Nephron progenitor cell (in vitro differentiated cells): ENCODE measurements at regions not wholly inside any gene's neighbourhood (a gene's known extent, or its start where the extent isn't known, plus 50 kb on each side); places are given as distances from the start of the nearest gene placed in this dataset.

Experiments used
- DNase-seq: peaks from one replicate; pipeline ENCODE4 v3.0.0; 2021
- H3K27ac Mint-ChIP-seq: 2 replicates; pipeline ENCODE4 v1.8.0; 2021; ENCODE audit warnings: mild to moderate bottlenecking, moderate library complexity, mixed read lengths
- H3K27me3 Mint-ChIP-seq: 2 replicates; pipeline ENCODE4 v1.8.0; 2021; ENCODE audit warnings: mild to moderate bottlenecking, low read depth, mixed read lengths; ENCODE audit not compliant: poor library complexity
- H3K36me3 Mint-ChIP-seq: 2 replicates; pipeline ENCODE4 v1.8.0; 2021; ENCODE audit warnings: low read depth, mixed read lengths
- H3K4me1 Mint-ChIP-seq: 2 replicates; pipeline ENCODE4 v1.8.0; 2021; ENCODE audit warnings: mixed read lengths
- H3K4me3 Mint-ChIP-seq: 2 replicates; pipeline ENCODE4 v1.8.0; 2021; ENCODE audit warnings: mild to moderate bottlenecking, moderate library complexity, mixed read lengths
- H3K9me3 Mint-ChIP-seq: 2 replicates; pipeline ENCODE4 v1.8.0; 2021; ENCODE audit warnings: mild to moderate bottlenecking, moderate library complexity, mixed read lengths
- CTCF ChIP-seq: fragments of 200-600 bp; sonication (generic); IDR thresholded peaks from 2 replicates; pipeline ENCODE4 v1.5.0; 2021; ENCODE audit warnings: antibody characterized with exemption

- H3K36me3 Mint-ChIP-seq: no peaks in the 10 kb centered on the region
- no peak overlapping the region for H3K4me3 Mint-ChIP-seq
- no peak overlapping the region for H3K27ac Mint-ChIP-seq
- no peak for TF ChIP-seq CTCF
- no peak for DNase-seq
- peaks cover 18% of the 10 kb centered on the region for H3K27me3 Mint-ChIP-seq
- H3K9me3 Mint-ChIP-seq: peaks cover 4% of the 10 kb centered on the region
- peaks cover 32% of the 10 kb centered on the region for H3K4me1 Mint-ChIP-seq
Measured at GRCh38 chr1:226816576-226816975, 53.8 kb upstream of the PSEN2 start.

GRCh38 chr1:226814751-226815537 is 55.5 kb upstream of the PSEN2 start:
- Mint-ChIP-seq H3K36me3 (no peaks in the 10 kb centered on the region), H3K4me3 (no peak overlapping the region), H3K27ac (peak overlapping the region; percentile 92), H3K4me1 (peaks cover 23% of the 10 kb centered on the region), H3K27me3 (peaks cover 18% of the 10 kb centered on the region), H3K9me3 (peaks cover 4% of the 10 kb centered on the region)
- DNase-seq: no peak
- no peak for TF ChIP-seq CTCF

- Mint-ChIP-seq H3K27ac (no peak overlapping the region), H3K4me1 (peaks cover 21% of the 10 kb centered on the region), H3K9me3 (peaks cover 4% of the 10 kb centered on the region), H3K4me3 (no peak overlapping the region), H3K36me3 (no peaks in the 10 kb centered on the region), H3K27me3 (peaks cover 20% of the 10 kb centered on the region)
- DNase-seq: no peak
- no peak for TF ChIP-seq CTCF
Measured at GRCh38 chr1:226813671-226814591, 56.5 kb upstream of the PSEN2 start.

- no peak for DNase-seq
- Mint-ChIP-seq H3K36me3 (no peaks in the 10 kb centered on the region), H3K4me3 (no peak overlapping the region), H3K27ac (no peak overlapping the region), H3K27me3 (peaks cover 25% of the 10 kb centered on the region), H3K9me3 (no peaks in the 10 kb centered on the region), H3K4me1 (peaks cover 29% of the 10 kb centered on the region)
- TF ChIP-seq CTCF: no peak
Measured at GRCh38 chr1:226810681-226811080, 59.7 kb upstream of the PSEN2 start.

- H3K36me3 Mint-ChIP-seq: no peaks in the 10 kb centered on the region
- H3K4me1 Mint-ChIP-seq: peaks cover 24% of the 10 kb centered on the region
- no peaks in the 10 kb centered on the region for H3K9me3 Mint-ChIP-seq
- no peak overlapping the region for H3K27ac Mint-ChIP-seq
- no peak for TF ChIP-seq CTCF
- no peak for DNase-seq
- peaks cover 24% of the 10 kb centered on the region for H3K27me3 Mint-ChIP-seq
- no peak overlapping the region for H3K4me3 Mint-ChIP-seq
Measured at GRCh38 chr1:226809785-226810571, 60.4 kb upstream of the PSEN2 start.
